Stimulated activated effector memory CD8-positive, alpha-beta T cell treated with anti-CD3 and anti-CD28 coated beads, Interleukin-12 subunit alpha, Interleukin-12 subunit beta, amount 100 ng/mL, for 72 hours (primary cell): ENCODE measurements at regions not wholly inside any gene's neighbourhood (a gene's known extent, or its start where the extent isn't known, plus 50 kb on each side); places are given as distances from the start of the nearest gene placed in this dataset.
"Not testable (repeated sequence)": the region's sequence is repeated elsewhere in the genome, so short reads cannot be mapped to it uniquely, and the experiment has no call there.

ENCODE experiments used
- ATAC-seq: fragments of 150-1000 bp; cut with Tn5 transposase; 2 replicates; pipeline ENCODE4 v1.10.0; 2021
- DNase-seq, 2 donors: peaks; one replicate each; pipeline ENCODE4 v3.0.0; 2021 to 2022; ENCODE audit warnings: low spot score in 2 of 2
- H3K27ac Mint-ChIP-seq: one replicate; pipeline ENCODE4 v1.8.0; 2022; ENCODE audit warnings: mild to moderate bottlenecking, mixed read lengths
- H3K36me3 Mint-ChIP-seq: one replicate; pipeline ENCODE4 v1.8.0; 2022; ENCODE audit warnings: mild to moderate bottlenecking, mixed read lengths
- H3K4me1 Mint-ChIP-seq: one replicate; pipeline ENCODE4 v1.8.0; 2022; ENCODE audit warnings: mixed read lengths
- H3K4me3 Mint-ChIP-seq: one replicate; pipeline ENCODE4 v1.8.0; 2022; ENCODE audit warnings: mild to moderate bottlenecking, mixed read lengths
- H3K9me3 Mint-ChIP-seq: one replicate; pipeline ENCODE4 v1.8.0; 2022; ENCODE audit warnings: mixed read lengths

GRCh38 chr4:134698831-134699230, 497.2 kb upstream of the PABPC4L start:
- not testable (repeated sequence) for ATAC-seq, H3K36me3 Mint-ChIP-seq, H3K4me3 Mint-ChIP-seq, H3K4me1 Mint-ChIP-seq, H3K27ac Mint-ChIP-seq, DNase-seq
- peaks cover 14% of the 10 kb centered on the region for H3K9me3 Mint-ChIP-seq

- no peak overlapping the region for H3K4me3 Mint-ChIP-seq
Observed at GRCh38 chr4:134695433-134695832, 493.8 kb upstream of the PABPC4L start.

GRCh38 chr4:134691915-134692314, 490.3 kb upstream of the PABPC4L start:
- H3K4me3 Mint-ChIP-seq = no peak overlapping the region
- H3K36me3 Mint-ChIP-seq = no peaks in the 10 kb centered on the region
- no peak overlapping the region for H3K27ac Mint-ChIP-seq
- DNase-seq (no peak), ATAC-seq (no peak)
- H3K4me1 Mint-ChIP-seq = no peaks in the 10 kb centered on the region
- peaks cover 14% of the 10 kb centered on the region for H3K9me3 Mint-ChIP-seq

More at GRCh38 chr4:134695433-134695832, 493.8 kb upstream of the PABPC4L start:
- ATAC-seq = no peak
- no peak overlapping the region for H3K27ac Mint-ChIP-seq
- peaks cover 13% of the 10 kb centered on the region for H3K9me3 Mint-ChIP-seq
- no peaks in the 10 kb centered on the region for H3K36me3 Mint-ChIP-seq
- no peak for DNase-seq
- H3K4me1 Mint-ChIP-seq = no peaks in the 10 kb centered on the region

GRCh38 chr4:134687646-134688628, 486.3 kb upstream of the PABPC4L start:
- DNase-seq (no peak), ATAC-seq (peak; percentile 8)
- no peak overlapping the region for H3K27ac Mint-ChIP-seq
- no peaks in the 10 kb centered on the region for H3K36me3 Mint-ChIP-seq
- H3K4me3 Mint-ChIP-seq = no peak overlapping the region
- H3K9me3 Mint-ChIP-seq = peaks cover 24% of the 10 kb centered on the region
- no peaks in the 10 kb centered on the region for H3K4me1 Mint-ChIP-seq

- Mint-ChIP-seq H3K27ac (no peak overlapping the region), H3K4me1 (no peaks in the 10 kb centered on the region), H3K36me3 (no peaks in the 10 kb centered on the region), H3K9me3 (peaks cover 24% of the 10 kb centered on the region), H3K4me3 (no peak overlapping the region)
- DNase-seq = no peak
- ATAC-seq = no peak
Observed at GRCh38 chr4:134677209-134677814, 475.7 kb upstream of the PABPC4L start.

- no peak overlapping the region for H3K4me3 Mint-ChIP-seq
- ATAC-seq = no peak
Observed at GRCh38 chr4:134668237-134668636, 466.6 kb upstream of the PABPC4L start.

GRCh38 chr4:134666640-134667039, 465.1 kb upstream of the PABPC4L start:
- ATAC-seq = no peak
- DNase-seq = no peak
- no peak overlapping the region for H3K4me3 Mint-ChIP-seq
- H3K36me3 Mint-ChIP-seq = no peaks in the 10 kb centered on the region
- peaks cover 4% of the 10 kb centered on the region for H3K9me3 Mint-ChIP-seq
- no peak overlapping the region for H3K27ac Mint-ChIP-seq
- no peaks in the 10 kb centered on the region for H3K4me1 Mint-ChIP-seq

More at GRCh38 chr4:134668237-134668636, 466.6 kb upstream of the PABPC4L start:
- no peaks in the 10 kb centered on the region for H3K4me1 Mint-ChIP-seq
- no peak for DNase-seq
- peaks cover 4% of the 10 kb centered on the region for H3K9me3 Mint-ChIP-seq
- no peaks in the 10 kb centered on the region for H3K36me3 Mint-ChIP-seq
- H3K27ac Mint-ChIP-seq = no peak overlapping the region

GRCh38 chr4:134665429-134665828, 463.8 kb upstream of the PABPC4L start:
- Mint-ChIP-seq H3K4me3 (no peak overlapping the region), H3K4me1 (no peaks in the 10 kb centered on the region), H3K9me3 (peaks cover 4% of the 10 kb centered on the region), H3K27ac (no peak overlapping the region), H3K36me3 (no peaks in the 10 kb centered on the region)
- no peak for DNase-seq
- no peak for ATAC-seq

- DNase-seq (no peak), ATAC-seq (no peak)
- Mint-ChIP-seq H3K36me3 (no peaks in the 10 kb centered on the region), H3K27ac (no peak overlapping the region), H3K4me1 (no peaks in the 10 kb centered on the region), H3K4me3 (no peak overlapping the region), H3K9me3 (no peaks in the 10 kb centered on the region)
Observed at GRCh38 chr4:134663742-134664141, 462.2 kb upstream of the PABPC4L start.

GRCh38 chr4:134650461-134650860, 448.9 kb upstream of the PABPC4L start:
- Mint-ChIP-seq H3K4me3 (no peak overlapping the region), H3K4me1 (no peaks in the 10 kb centered on the region), H3K27ac (no peak overlapping the region), H3K36me3 (no peaks in the 10 kb centered on the region), H3K9me3 (peaks cover 3% of the 10 kb centered on the region)
- no peak for DNase-seq
- ATAC-seq = no peak

- ATAC-seq (no peak), DNase-seq (no peak)
- Mint-ChIP-seq H3K36me3 (no peaks in the 10 kb centered on the region), H3K9me3 (peaks cover 8% of the 10 kb centered on the region), H3K27ac (no peak overlapping the region), H3K4me1 (no peaks in the 10 kb centered on the region), H3K4me3 (no peak overlapping the region)
Observed at GRCh38 chr4:134645778-134646177, 444.2 kb upstream of the PABPC4L start.

- Mint-ChIP-seq H3K36me3 (no peaks in the 10 kb centered on the region), H3K9me3 (peaks cover 8% of the 10 kb centered on the region), H3K4me3 (no peak overlapping the region), H3K27ac (no peak overlapping the region), H3K4me1 (no peaks in the 10 kb centered on the region)
- DNase-seq (no peak), ATAC-seq (no peak)
Observed at GRCh38 chr4:134636338-134637051, 434.9 kb upstream of the PABPC4L start.

GRCh38 chr4:134634301-134634700, 432.7 kb upstream of the PABPC4L start:
- no peak overlapping the region for H3K27ac Mint-ChIP-seq

GRCh38 chr4:134632056-134632455, 430.5 kb upstream of the PABPC4L start:
- Mint-ChIP-seq H3K9me3 (peaks cover 6% of the 10 kb centered on the region), H3K36me3 (no peaks in the 10 kb centered on the region), H3K27ac (no peak overlapping the region), H3K4me1 (no peaks in the 10 kb centered on the region), H3K4me3 (no peak overlapping the region)
- DNase-seq = no peak
- ATAC-seq = no peak

More at GRCh38 chr4:134634301-134634700, 432.7 kb upstream of the PABPC4L start:
- H3K4me3 Mint-ChIP-seq = no peak overlapping the region
- H3K36me3 Mint-ChIP-seq = no peaks in the 10 kb centered on the region
- DNase-seq = no peak
- no peak for ATAC-seq
- peaks cover 10% of the 10 kb centered on the region for H3K9me3 Mint-ChIP-seq
- no peaks in the 10 kb centered on the region for H3K4me1 Mint-ChIP-seq

GRCh38 chr4:134628066-134628465, 426.5 kb upstream of the PABPC4L start:
- no peak overlapping the region for H3K27ac Mint-ChIP-seq
- H3K4me1 Mint-ChIP-seq = no peaks in the 10 kb centered on the region

More at GRCh38 chr4:134628066-134628465, 426.5 kb upstream of the PABPC4L start:
- no peak for ATAC-seq
- Mint-ChIP-seq H3K36me3 (no peaks in the 10 kb centered on the region), H3K9me3 (peaks cover 6% of the 10 kb centered on the region), H3K4me3 (no peak overlapping the region)
- DNase-seq = no peak
